Muscle layer of colon (tissue), 2 donors: ENCODE measurements at regions not wholly inside any gene's neighbourhood (a gene's known extent, or its start where the extent isn't known, plus 50 kb on each side); places are given as distances from the start of the nearest gene placed in this dataset.

ENCODE experiments used
- H3K27ac ChIP-seq: one replicate; pipeline ENCODE4 v1.7.0; 2013; ENCODE audit warnings: low read depth, mild to moderate bottlenecking, low read length, moderate library complexity
- H3K27me3 ChIP-seq, 2 donors: one replicate each; pipeline ENCODE4 v1.7.0; 2013; ENCODE audit warnings: low read length in 2 of 2, mild to moderate bottlenecking in 2 of 2; ENCODE audit not compliant: insufficient read depth in 2 of 2, control insufficient read depth in 1 of 2
- H3K36me3 ChIP-seq: one replicate; pipeline ENCODE4 v1.7.0; 2013; ENCODE audit warnings: mild to moderate bottlenecking, low read length; ENCODE audit not compliant: insufficient read depth
- H3K4me1 ChIP-seq: one replicate; pipeline ENCODE4 v1.7.0; 2013; ENCODE audit warnings: mild to moderate bottlenecking, low read length; ENCODE audit not compliant: insufficient read depth
- H3K4me3 ChIP-seq, 2 donors: one replicate each; pipeline ENCODE4 v1.7.0; 2013; ENCODE audit warnings: low read length in 2 of 2, low read depth in 1 of 2, mild to moderate bottlenecking in 1 of 2, moderate library complexity in 1 of 2
- H3K9ac ChIP-seq: one replicate; pipeline ENCODE4 v1.7.0; 2013; ENCODE audit warnings: low read length
- H3K9me3 ChIP-seq: one replicate; pipeline ENCODE4 v1.7.0; 2013; ENCODE audit warnings: mild to moderate bottlenecking, low read length
- donor health status: abdominal sarcoma.
- donor health status: Adenocarcinoma of cecum.

GRCh38 chr9:82116556-82116955 is 128.0 kb downstream of the SPATA31D1 start:
- Histone ChIP-seq H3K9ac (no peak overlapping the region), H3K27ac (no peak overlapping the region), H3K4me3 (no peak overlapping the region), H3K36me3 (no peaks in the 10 kb centered on the region), H3K9me3 (no peaks in the 10 kb centered on the region), H3K27me3 (no peaks in the 10 kb centered on the region), H3K4me1 (peaks cover 6% of the 10 kb centered on the region)

GRCh38 chr9:82117026-82117811 is 128.6 kb downstream of the SPATA31D1 start:
- no peak overlapping the region for H3K4me3 ChIP-seq
- H3K27ac ChIP-seq, result no peak overlapping the region

GRCh38 chr9:82122731-82123130 is 134.2 kb downstream of the SPATA31D1 start:
- Histone ChIP-seq H3K36me3 (no peaks in the 10 kb centered on the region), H3K4me3 (no peak overlapping the region), H3K4me1 (peaks cover under 1% of the 10 kb centered on the region), H3K9me3 (no peaks in the 10 kb centered on the region), H3K9ac (no peak overlapping the region), H3K27ac (no peak overlapping the region), H3K27me3 (no peaks in the 10 kb centered on the region)

More at GRCh38 chr9:82117026-82117811, 128.6 kb downstream of the SPATA31D1 start:
- Histone ChIP-seq H3K27me3 (no peaks in the 10 kb centered on the region), H3K9ac (no peak overlapping the region), H3K9me3 (no peaks in the 10 kb centered on the region), H3K36me3 (no peaks in the 10 kb centered on the region), H3K4me1 (peaks cover 6% of the 10 kb centered on the region)

- no peaks in the 10 kb centered on the region for H3K9me3 ChIP-seq
- H3K36me3 ChIP-seq, result no peaks in the 10 kb centered on the region
- H3K27me3 ChIP-seq, result no peaks in the 10 kb centered on the region
- H3K9ac ChIP-seq, result no peak overlapping the region
- no peaks in the 10 kb centered on the region for H3K4me1 ChIP-seq
- no peak overlapping the region for H3K4me3 ChIP-seq
- no peak overlapping the region for H3K27ac ChIP-seq
These were observed 135.5 kb downstream of the SPATA31D1 start for GRCh38 chr9:82124090-82124489.

- no peaks in the 10 kb centered on the region for H3K36me3 ChIP-seq
- H3K4me3 ChIP-seq, result no peak overlapping the region
- no peaks in the 10 kb centered on the region for H3K4me1 ChIP-seq
- no peak overlapping the region for H3K27ac ChIP-seq
- H3K9me3 ChIP-seq, result no peaks in the 10 kb centered on the region
- no peaks in the 10 kb centered on the region for H3K27me3 ChIP-seq
- H3K9ac ChIP-seq, result no peak overlapping the region
These were observed 137.7 kb downstream of the SPATA31D1 start for GRCh38 chr9:82126256-82126655.

- Histone ChIP-seq H3K36me3 (no peaks in the 10 kb centered on the region), H3K27ac (no peak overlapping the region), H3K27me3 (no peaks in the 10 kb centered on the region), H3K4me3 (no peak overlapping the region), H3K9me3 (no peaks in the 10 kb centered on the region), H3K4me1 (no peaks in the 10 kb centered on the region), H3K9ac (no peak overlapping the region)
These were observed 138.9 kb downstream of the SPATA31D1 start for GRCh38 chr9:82127465-82127864.

- no peaks in the 10 kb centered on the region for H3K9me3 ChIP-seq
- H3K27me3 ChIP-seq, result no peaks in the 10 kb centered on the region
- no peaks in the 10 kb centered on the region for H3K4me1 ChIP-seq
- no peak overlapping the region for H3K9ac ChIP-seq
- H3K27ac ChIP-seq, result no peak overlapping the region
- no peaks in the 10 kb centered on the region for H3K36me3 ChIP-seq
- no peak overlapping the region for H3K4me3 ChIP-seq
These were observed 139.6 kb downstream of the SPATA31D1 start for GRCh38 chr9:82128011-82128696.

GRCh38 chr9:82129708-82130107 is 141.1 kb downstream of the SPATA31D1 start:
- Histone ChIP-seq H3K27me3 (no peaks in the 10 kb centered on the region), H3K36me3 (no peaks in the 10 kb centered on the region), H3K9ac (no peak overlapping the region), H3K4me1 (no peaks in the 10 kb centered on the region), H3K9me3 (no peaks in the 10 kb centered on the region), H3K27ac (no peak overlapping the region), H3K4me3 (no peak overlapping the region)

GRCh38 chr9:82130331-82131042 is 141.9 kb downstream of the SPATA31D1 start:
- no peak overlapping the region for H3K4me3 ChIP-seq
- H3K9ac ChIP-seq, result no peak overlapping the region
- no peaks in the 10 kb centered on the region for H3K4me1 ChIP-seq
- no peak overlapping the region for H3K27ac ChIP-seq
- no peaks in the 10 kb centered on the region for H3K36me3 ChIP-seq
- H3K27me3 ChIP-seq, result no peaks in the 10 kb centered on the region
- H3K9me3 ChIP-seq, result no peaks in the 10 kb centered on the region

- Histone ChIP-seq H3K9ac (no peak overlapping the region), H3K9me3 (no peaks in the 10 kb centered on the region), H3K27ac (no peak overlapping the region), H3K27me3 (no peaks in the 10 kb centered on the region), H3K4me1 (no peaks in the 10 kb centered on the region), H3K4me3 (no peak overlapping the region), H3K36me3 (no peaks in the 10 kb centered on the region)
These were observed 142.5 kb downstream of the SPATA31D1 start for GRCh38 chr9:82131072-82131471.

GRCh38 chr9:82132024-82132423 is 143.5 kb downstream of the SPATA31D1 start:
- no peaks in the 10 kb centered on the region for H3K4me1 ChIP-seq
- H3K36me3 ChIP-seq, result no peaks in the 10 kb centered on the region
- no peak overlapping the region for H3K27ac ChIP-seq
- no peak overlapping the region for H3K4me3 ChIP-seq
- H3K27me3 ChIP-seq, result no peaks in the 10 kb centered on the region
- no peak overlapping the region for H3K9ac ChIP-seq
- H3K9me3 ChIP-seq, result no peaks in the 10 kb centered on the region
